NCI-H524 treated with DMSO at 0.1 percent for 48 hours (cell line): ENCODE measurements at regions not wholly inside any gene's neighbourhood (a gene's known extent, or its start where the extent isn't known, plus 50 kb on each side); places are given as distances from the start of the nearest gene placed in this dataset.

Source experiments
- DNase-seq: peaks from one replicate; lab custom pipeline; 2025; lab: John Stamatoyannopoulos, UW

DNA sequence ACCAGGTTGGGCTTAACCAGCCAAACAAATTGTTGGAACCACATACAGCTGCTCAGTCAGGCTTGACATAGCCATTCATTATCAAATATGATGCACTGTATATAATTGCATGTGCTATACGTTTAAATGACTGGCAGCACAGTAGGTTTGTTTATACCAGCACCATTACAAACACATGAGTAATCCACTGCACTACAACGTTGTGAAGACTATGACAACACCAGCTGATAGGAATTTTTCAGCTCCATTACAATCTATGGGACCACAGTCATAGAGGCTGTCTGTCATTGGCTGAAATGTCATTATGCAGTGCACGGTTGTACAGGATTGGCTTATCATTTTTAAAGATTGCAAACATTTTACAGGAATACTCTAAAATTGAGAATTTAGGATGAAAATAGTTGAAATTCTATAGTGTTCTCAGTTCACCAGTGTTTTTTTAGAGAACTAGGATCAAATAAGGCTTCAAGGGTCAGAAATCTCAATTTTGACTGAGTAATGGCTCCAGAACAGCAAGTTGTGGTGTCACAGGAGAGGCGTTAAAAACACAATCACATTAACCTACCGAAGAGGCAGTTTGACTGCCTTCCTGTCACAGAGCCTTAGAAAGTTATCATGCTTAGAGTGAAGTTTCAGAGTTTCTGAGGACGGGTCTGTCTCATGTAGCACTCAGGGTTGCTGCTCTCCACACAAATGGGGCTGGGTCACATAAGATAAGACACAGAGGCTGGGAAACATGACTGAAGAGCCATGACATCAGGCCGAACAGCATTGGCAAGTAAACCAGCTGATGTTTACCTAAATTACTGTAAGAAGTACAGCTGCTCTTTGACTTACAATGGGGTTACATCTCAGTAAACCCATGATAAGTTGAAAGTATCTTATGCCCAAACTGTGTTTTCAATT lies 60.7 kb upstream of the SMLR1 start:
- DNase-seq, result no peak

DNA sequence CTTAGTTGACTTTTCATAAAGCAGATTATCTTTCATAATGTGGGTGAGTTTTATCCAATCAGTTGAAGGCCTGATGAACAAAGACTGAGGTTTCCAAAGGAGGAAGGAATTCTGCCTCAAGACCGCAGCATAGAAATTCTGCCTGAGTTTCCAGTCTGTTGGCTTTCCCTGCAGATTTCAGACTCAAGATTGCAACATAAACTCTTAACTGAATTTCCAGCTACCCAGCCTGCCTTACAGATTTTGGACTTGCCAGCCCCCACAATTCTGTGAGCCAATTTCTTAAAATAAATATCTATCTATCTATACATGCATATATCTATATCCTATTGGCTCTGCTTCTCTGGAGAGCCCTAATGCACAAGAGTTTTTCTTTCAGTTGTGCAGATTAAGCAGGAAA lies 57.3 kb upstream of the SMLR1 start:
- DNase-seq, result no peak

DNA sequence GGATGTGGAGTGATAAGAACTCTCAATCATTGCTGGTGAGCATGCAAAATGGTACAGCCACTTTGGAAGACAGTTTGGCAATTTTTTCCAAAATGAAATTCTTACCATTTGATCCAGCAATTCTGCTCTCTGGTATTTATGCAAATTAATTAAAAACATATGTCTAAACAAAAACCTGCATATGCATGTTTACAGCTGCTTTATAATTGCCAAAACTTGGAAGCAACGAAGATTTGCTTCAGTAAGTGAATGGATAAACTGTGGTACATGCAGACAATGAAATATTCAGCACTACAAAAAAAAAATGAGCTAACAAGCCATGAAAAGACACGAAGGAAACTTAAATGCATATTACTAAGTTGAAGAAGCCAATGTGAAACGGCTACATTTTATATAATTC lies 55.5 kb upstream of the SMLR1 start:
- DNase-seq, result no peak

DNA sequence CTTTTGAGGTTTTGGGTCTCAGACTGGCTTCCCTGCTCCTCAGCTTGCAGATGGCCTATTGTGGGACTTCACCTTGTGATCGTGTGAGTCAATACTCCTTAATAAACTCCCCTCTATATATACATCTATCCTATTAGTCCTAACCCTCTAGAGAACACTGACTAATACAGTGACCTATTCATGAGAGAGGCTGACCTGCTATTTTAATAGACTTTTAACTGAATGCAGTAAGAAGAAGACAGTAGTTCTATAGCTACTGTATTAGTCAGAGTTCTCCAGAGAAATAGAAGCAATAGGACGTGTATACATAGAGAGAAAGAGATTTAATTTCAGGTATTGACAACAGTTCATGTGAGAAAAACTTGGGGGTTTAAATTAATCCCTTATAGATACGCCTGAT lies 53.3 kb upstream of the SMLR1 start:
- DNase-seq, result no peak

DNA sequence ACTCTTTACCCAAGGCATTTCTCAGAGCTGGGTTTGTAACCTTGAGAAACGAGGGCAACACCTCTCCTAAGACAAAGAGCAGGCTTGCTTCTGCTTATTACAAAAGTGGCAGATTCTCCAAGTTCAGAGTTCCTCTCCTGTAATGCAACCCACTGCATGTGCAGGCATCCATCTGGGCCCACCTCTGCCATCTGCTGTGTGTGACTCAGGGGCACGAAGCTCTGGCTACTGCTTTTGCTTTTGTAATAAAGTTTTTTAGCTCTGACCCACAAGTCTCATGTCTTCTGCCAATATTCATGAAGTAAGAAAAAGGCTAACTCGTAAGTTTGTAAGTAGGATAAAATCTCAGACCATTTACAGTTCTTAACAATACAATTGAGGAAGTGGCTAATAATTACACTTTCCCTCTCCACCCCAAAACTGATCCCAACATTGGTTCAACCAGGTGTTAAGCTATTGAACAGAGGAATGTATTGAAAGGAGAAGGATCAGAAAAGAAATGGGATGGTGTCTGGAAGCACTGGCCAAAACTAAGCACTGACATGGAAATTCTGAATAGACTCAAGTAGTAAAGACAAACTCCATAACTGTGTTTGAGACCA lies 51.7 kb upstream of the SMLR1 start:
- DNase-seq, result no peak

DNA sequence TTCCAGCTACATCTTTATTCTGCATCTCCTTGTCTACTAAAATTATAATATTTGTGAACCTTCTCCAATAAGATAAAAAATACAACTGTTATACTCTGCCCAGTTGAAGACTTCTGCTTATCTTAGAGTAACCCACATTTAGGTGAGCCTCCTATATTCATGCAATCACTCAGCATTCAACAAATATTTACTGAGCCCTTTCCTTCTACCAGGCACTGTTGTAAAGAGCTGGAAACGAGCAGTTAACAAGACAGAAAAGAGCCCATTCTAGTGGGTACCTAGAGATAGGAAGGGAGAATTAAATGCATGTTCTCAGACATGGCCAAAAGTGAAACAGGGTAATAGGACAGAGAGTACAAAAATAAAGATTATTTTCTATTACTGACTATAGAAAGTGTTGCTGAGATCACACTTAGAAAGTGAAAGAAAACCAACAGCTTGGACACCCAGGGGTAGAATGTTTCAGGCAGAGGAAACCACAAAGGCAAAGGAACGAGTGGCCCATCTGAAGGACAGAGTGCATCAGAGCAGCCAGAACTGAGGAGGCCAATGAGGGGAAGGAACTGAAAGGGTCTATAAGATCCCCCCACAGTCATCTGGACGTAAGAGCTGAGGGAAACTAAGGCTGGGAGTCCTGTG lies 50.8 kb upstream of the SMLR1 start:
- DNase-seq, result no peak
